GM23338 (cell line): ENCODE measurements at regions not wholly inside any gene's neighbourhood (a gene's known extent, or its start where the extent isn't known, plus 50 kb on each side); places are given as distances from the start of the nearest gene placed in this dataset.

Experiments used
- ATAC-seq: fragments of 200-7000 bp; cut with Tn5 transposase; 3 replicates; pipeline ENCODE4 v1.9.1; 2020
- DNase-seq: peaks from one replicate; pipeline ENCODE4 v3.0.0-alpha.2; 2015; ENCODE audit warnings: low spot score
- H2AFZ ChIP-seq: fragments of 200-600 bp; sonication (generic); 2 replicates; pipeline ENCODE4 v1.8.0; 2016; ENCODE audit warnings: antibody characterized with exemption, mild to moderate bottlenecking, moderate library complexity
- H3F3A ChIP-seq: fragments of 200-600 bp; sonication (generic); replicated peaks from 2 replicates; pipeline ENCODE4 v1.8.0; 2017; ENCODE audit warnings: antibody characterized with exemption, mixed run types, low read depth
- H3K27ac ChIP-seq: fragments of 200-600 bp; sonication (generic); 2 replicates; pipeline ENCODE4 v1.6.1; 2016; ENCODE audit warnings: low read depth
- H3K27me3 ChIP-seq: fragments of 200-600 bp; sonication (generic); 2 replicates; pipeline ENCODE4 v1.8.0; 2016; ENCODE audit warnings: mild to moderate bottlenecking, mixed run types, moderate library complexity; ENCODE audit not compliant: insufficient read depth
- H3K36me3 ChIP-seq: fragments of 200-600 bp; sonication (generic); 2 replicates; pipeline ENCODE4 v1.8.0; 2016; ENCODE audit warnings: mild to moderate bottlenecking; ENCODE audit not compliant: insufficient read depth
- H3K4me1 ChIP-seq: fragments of 200-600 bp; sonication (generic); 2 replicates; pipeline ENCODE4 v1.8.0; 2016; ENCODE audit warnings: mild to moderate bottlenecking, moderate library complexity; ENCODE audit not compliant: insufficient read depth
- H3K4me2 ChIP-seq: fragments of 200-600 bp; sonication (generic); 2 replicates; pipeline ENCODE4 v1.7.1; 2017; ENCODE audit warnings: mixed run types
- H3K4me3 ChIP-seq: fragments of 200-600 bp; sonication (generic); 2 replicates; pipeline ENCODE4 v1.6.1; 2016; ENCODE audit warnings: mixed run types
- H3K79me2 ChIP-seq: fragments of 200-600 bp; sonication (generic); replicated peaks from 2 replicates; pipeline ENCODE4 v1.8.0; 2017; ENCODE audit warnings: mild to moderate bottlenecking; ENCODE audit not compliant: insufficient read depth
- H3K9me2 ChIP-seq: fragments of 200-600 bp; sonication (generic); 2 replicates; pipeline ENCODE4 v1.8.0; 2017; ENCODE audit not compliant: insufficient read depth
- H4K20me1 ChIP-seq: fragments of 200-600 bp; sonication (generic); replicated peaks from 2 replicates; pipeline ENCODE4 v1.8.0; 2017; ENCODE audit warnings: mild to moderate bottlenecking; ENCODE audit not compliant: insufficient read depth
- H3K27ac Mint-ChIP-seq: 2 replicates; pipeline ENCODE4 v1.8.0; 2020; ENCODE audit warnings: inconsistent platforms, mild to moderate bottlenecking, moderate library complexity, mixed read lengths
- H3K27me3 Mint-ChIP-seq: 3 replicates; pipeline ENCODE4 v1.8.0; 2022; ENCODE audit warnings: low read depth, mild to moderate bottlenecking, moderate library complexity, mixed read lengths, inconsistent platforms; ENCODE audit not compliant: insufficient read depth, poor library complexity
- H3K36me3 Mint-ChIP-seq: 3 replicates; pipeline ENCODE4 v1.8.0; 2021; ENCODE audit warnings: low read depth, mild to moderate bottlenecking, inconsistent platforms, moderate library complexity, mixed read lengths
- H3K4me1 Mint-ChIP-seq: 3 replicates; pipeline ENCODE4 v1.8.0; 2020; ENCODE audit warnings: mild to moderate bottlenecking, inconsistent platforms, mixed read lengths
- H3K4me3 Mint-ChIP-seq: 3 replicates; pipeline ENCODE4 v1.8.0; 2021; ENCODE audit warnings: moderate library complexity, mild to moderate bottlenecking, inconsistent platforms, mixed read lengths
- H3K9me3 Mint-ChIP-seq: 3 replicates; pipeline ENCODE4 v1.8.0; 2020; ENCODE audit warnings: moderate library complexity, mild to moderate bottlenecking, inconsistent platforms, mixed read lengths
- CREB1 ChIP-seq: fragments of 250-450 bp; sonication (Bioruptor Pico); IDR thresholded peaks from 2 replicates; pipeline ENCODE4 v1.5.0; 2020; ENCODE audit warnings: low read depth, mild to moderate bottlenecking, moderate library complexity
- EZH2 ChIP-seq: fragments of 200-600 bp; sonication (generic); IDR thresholded peaks from one replicate; pipeline ENCODE4 v1.8.0; 2017; ENCODE audit warnings: antibody characterized with exemption, mild to moderate bottlenecking, low read depth; ENCODE audit not compliant: unreplicated experiment
- EZH2phosphoT487 ChIP-seq: fragments of 200-600 bp; sonication (generic); IDR thresholded peaks from one replicate; pipeline ENCODE4 v1.8.1; 2018; ENCODE audit warnings: antibody characterized with exemption; ENCODE audit not compliant: unreplicated experiment
- JUNB ChIP-seq: IDR thresholded peaks from one replicate; pipeline ENCODE4 v1.6.1; 2016; ENCODE audit warnings: antibody characterized with exemption; ENCODE audit not compliant: unreplicated experiment
- NANOG ChIP-seq: IDR thresholded peaks from 2 replicates; pipeline ENCODE4 v1.6.1; 2016; ENCODE audit warnings: antibody characterized with exemption, borderline replicate concordance
- POLR2AphosphoS5 ChIP-seq: IDR thresholded peaks from 2 replicates; pipeline ENCODE4 v1.6.1; 2016; ENCODE audit warnings: antibody characterized with exemption, low read depth
- ZNF114 ChIP-seq: fragments of 250-450 bp; sonication (Bioruptor Pico); IDR thresholded peaks from 2 replicates; pipeline ENCODE4 v1.5.0; 2020; ENCODE audit warnings: mild to moderate bottlenecking, moderate library complexity
- ZNF331 ChIP-seq: fragments of 250-450 bp; sonication (Bioruptor Pico); IDR thresholded peaks from 2 replicates; pipeline ENCODE4 v1.5.0; 2020; ENCODE audit warnings: low read depth, mild to moderate bottlenecking, moderate library complexity
- TF ChIP-seq, protein P1 (sequence below): IDR thresholded peaks from 2 replicates; pipeline ENCODE4 v1.6.1; 2016; ENCODE audit warnings: antibody characterized with exemption
- TF ChIP-seq, protein P2 (sequence below): IDR thresholded peaks from one replicate; pipeline ENCODE4 v1.6.1; 2018; ENCODE audit warnings: antibody characterized with exemption; ENCODE audit not compliant: unreplicated experiment
- TF ChIP-seq, protein P3 (sequence below): fragments of 250-450 bp; sonication (Bioruptor Pico); IDR thresholded peaks from 2 replicates; pipeline ENCODE4 v1.5.0; 2020; ENCODE audit warnings: mild to moderate bottlenecking, moderate library complexity

DNA sequence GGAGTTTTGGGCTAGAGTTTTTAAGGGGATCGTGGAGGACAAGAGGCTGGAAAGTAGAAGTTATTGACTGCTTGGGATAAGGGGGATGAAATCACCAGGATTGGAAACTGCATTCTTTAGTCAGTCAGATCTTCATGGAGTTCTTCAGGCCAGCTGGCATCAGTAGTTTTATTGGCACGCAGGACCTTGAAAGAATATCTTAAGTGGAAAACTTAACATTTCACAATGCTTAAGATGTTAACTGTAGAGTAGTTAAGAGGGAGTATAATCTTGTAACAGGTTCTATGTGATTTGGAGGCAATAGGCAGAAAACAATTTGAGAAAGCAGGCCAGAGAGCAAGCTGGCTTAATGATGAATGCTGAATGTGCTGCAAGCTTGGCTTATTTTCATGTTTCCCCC is 300.4 kb upstream of the KCNH7 start:
- DNase-seq, result no peak
- H3K27ac ChIP-seq, result no peak overlapping the region
- no peaks in the 10 kb centered on the region for H3K4me1 ChIP-seq
- H4K20me1 ChIP-seq, result no peaks in the 10 kb centered on the region
- no peaks in the 10 kb centered on the region for H3K9me2 ChIP-seq
- Mint-ChIP-seq H3K27me3 (no peaks in the 10 kb centered on the region), H3K27ac (no peak overlapping the region), H3K4me1 (no peaks in the 10 kb centered on the region), H3K9me3 (no peaks in the 10 kb centered on the region), H3K4me3 (no peak overlapping the region), H3K36me3 (no peaks in the 10 kb centered on the region)
- no peak overlapping the region for H3K4me2 ChIP-seq
- no peaks in the 10 kb centered on the region for H3K27me3 ChIP-seq
- H2AFZ ChIP-seq, result no peak overlapping the region
- H3K79me2 ChIP-seq, result no peaks in the 10 kb centered on the region
- no peaks in the 10 kb centered on the region for H3F3A ChIP-seq
- no peak for ATAC-seq
- no peak overlapping the region for H3K4me3 ChIP-seq
- H3K36me3 ChIP-seq, result no peaks in the 10 kb centered on the region
- TF ChIP-seq, protein P1, sequence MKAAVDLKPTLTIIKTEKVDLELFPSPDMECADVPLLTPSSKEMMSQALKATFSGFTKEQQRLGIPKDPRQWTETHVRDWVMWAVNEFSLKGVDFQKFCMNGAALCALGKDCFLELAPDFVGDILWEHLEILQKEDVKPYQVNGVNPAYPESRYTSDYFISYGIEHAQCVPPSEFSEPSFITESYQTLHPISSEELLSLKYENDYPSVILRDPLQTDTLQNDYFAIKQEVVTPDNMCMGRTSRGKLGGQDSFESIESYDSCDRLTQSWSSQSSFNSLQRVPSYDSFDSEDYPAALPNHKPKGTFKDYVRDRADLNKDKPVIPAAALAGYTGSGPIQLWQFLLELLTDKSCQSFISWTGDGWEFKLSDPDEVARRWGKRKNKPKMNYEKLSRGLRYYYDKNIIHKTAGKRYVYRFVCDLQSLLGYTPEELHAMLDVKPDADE, result no peak
- no peak for TF ChIP-seq JUNB
- TF ChIP-seq POLR2AphosphoS5, result no peak
- no peak for TF ChIP-seq ZNF114
- no peak for TF ChIP-seq CREB1 (CRISPR knock-in tag)
- TF ChIP-seq NANOG, result no peak
- TF ChIP-seq, protein P2, sequence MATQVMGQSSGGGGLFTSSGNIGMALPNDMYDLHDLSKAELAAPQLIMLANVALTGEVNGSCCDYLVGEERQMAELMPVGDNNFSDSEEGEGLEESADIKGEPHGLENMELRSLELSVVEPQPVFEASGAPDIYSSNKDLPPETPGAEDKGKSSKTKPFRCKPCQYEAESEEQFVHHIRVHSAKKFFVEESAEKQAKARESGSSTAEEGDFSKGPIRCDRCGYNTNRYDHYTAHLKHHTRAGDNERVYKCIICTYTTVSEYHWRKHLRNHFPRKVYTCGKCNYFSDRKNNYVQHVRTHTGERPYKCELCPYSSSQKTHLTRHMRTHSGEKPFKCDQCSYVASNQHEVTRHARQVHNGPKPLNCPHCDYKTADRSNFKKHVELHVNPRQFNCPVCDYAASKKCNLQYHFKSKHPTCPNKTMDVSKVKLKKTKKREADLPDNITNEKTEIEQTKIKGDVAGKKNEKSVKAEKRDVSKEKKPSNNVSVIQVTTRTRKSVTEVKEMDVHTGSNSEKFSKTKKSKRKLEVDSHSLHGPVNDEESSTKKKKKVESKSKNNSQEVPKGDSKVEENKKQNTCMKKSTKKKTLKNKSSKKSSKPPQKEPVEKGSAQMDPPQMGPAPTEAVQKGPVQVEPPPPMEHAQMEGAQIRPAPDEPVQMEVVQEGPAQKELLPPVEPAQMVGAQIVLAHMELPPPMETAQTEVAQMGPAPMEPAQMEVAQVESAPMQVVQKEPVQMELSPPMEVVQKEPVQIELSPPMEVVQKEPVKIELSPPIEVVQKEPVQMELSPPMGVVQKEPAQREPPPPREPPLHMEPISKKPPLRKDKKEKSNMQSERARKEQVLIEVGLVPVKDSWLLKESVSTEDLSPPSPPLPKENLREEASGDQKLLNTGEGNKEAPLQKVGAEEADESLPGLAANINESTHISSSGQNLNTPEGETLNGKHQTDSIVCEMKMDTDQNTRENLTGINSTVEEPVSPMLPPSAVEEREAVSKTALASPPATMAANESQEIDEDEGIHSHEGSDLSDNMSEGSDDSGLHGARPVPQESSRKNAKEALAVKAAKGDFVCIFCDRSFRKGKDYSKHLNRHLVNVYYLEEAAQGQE, result no peak
- TF ChIP-seq EZH2, result no peak
- TF ChIP-seq EZH2phosphoT487, result no peak
- no peak for TF ChIP-seq ZNF331 (CRISPR knock-in tag)
- TF ChIP-seq, protein P3, sequence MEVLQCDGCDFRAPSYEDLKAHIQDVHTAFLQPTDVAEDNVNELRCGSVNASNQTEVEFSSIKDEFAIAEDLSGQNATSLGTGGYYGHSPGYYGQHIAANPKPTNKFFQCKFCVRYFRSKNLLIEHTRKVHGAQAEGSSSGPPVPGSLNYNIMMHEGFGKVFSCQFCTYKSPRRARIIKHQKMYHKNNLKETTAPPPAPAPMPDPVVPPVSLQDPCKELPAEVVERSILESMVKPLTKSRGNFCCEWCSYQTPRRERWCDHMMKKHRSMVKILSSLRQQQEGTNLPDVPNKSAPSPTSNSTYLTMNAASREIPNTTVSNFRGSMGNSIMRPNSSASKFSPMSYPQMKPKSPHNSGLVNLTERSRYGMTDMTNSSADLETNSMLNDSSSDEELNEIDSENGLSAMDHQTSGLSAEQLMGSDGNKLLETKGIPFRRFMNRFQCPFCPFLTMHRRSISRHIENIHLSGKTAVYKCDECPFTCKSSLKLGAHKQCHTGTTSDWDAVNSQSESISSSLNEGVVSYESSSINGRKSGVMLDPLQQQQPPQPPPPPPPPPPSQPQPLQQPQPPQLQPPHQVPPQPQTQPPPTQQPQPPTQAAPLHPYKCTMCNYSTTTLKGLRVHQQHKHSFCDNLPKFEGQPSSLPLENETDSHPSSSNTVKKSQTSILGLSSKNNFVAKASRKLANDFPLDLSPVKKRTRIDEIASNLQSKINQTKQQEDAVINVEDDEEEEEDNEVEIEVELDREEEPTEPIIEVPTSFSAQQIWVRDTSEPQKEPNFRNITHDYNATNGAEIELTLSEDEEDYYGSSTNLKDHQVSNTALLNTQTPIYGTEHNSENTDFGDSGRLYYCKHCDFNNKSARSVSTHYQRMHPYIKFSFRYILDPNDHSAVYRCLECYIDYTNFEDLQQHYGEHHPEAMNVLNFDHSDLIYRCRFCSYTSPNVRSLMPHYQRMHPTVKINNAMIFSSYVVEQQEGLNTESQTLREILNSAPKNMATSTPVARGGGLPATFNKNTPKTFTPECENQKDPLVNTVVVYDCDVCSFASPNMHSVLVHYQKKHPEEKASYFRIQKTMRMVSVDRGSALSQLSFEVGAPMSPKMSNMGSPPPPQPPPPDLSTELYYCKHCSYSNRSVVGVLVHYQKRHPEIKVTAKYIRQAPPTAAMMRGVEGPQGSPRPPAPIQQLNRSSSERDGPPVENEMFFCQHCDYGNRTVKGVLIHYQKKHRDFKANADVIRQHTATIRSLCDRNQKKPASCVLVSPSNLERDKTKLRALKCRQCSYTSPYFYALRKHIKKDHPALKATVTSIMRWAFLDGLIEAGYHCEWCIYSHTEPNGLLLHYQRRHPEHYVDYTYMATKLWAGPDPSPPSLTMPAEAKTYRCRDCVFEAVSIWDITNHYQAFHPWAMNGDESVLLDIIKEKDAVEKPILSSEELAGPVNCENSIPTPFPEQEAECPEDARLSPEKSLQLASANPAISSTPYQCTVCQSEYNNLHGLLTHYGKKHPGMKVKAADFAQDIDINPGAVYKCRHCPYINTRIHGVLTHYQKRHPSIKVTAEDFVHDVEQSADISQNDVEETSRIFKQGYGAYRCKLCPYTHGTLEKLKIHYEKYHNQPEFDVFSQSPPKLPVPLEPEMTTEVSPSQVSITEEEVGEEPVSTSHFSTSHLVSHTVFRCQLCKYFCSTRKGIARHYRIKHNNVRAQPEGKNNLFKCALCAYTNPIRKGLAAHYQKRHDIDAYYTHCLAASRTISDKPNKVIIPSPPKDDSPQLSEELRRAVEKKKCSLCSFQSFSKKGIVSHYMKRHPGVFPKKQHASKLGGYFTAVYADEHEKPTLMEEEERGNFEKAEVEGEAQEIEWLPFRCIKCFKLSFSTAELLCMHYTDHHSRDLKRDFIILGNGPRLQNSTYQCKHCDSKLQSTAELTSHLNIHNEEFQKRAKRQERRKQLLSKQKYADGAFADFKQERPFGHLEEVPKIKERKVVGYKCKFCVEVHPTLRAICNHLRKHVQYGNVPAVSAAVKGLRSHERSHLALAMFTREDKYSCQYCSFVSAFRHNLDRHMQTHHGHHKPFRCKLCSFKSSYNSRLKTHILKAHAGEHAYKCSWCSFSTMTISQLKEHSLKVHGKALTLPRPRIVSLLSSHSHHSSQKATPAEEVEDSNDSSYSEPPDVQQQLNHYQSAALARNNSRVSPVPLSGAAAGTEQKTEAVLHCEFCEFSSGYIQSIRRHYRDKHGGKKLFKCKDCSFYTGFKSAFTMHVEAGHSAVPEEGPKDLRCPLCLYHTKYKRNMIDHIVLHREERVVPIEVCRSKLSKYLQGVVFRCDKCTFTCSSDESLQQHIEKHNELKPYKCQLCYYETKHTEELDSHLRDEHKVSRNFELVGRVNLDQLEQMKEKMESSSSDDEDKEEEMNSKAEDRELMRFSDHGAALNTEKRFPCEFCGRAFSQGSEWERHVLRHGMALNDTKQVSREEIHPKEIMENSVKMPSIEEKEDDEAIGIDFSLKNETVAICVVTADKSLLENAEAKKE, result no peak
